Breast epithelium (tissue), 4 donors: ENCODE measurements at regions not wholly inside any gene's neighbourhood (a gene's known extent, or its start where the extent isn't known, plus 50 kb on each side); places are given as distances from the start of the nearest gene placed in this dataset.

Source experiments
- DNase-seq, 2 donors: peaks; one replicate each; pipeline ENCODE4 v3.0.0-alpha.2; 2019; ENCODE audit warnings: low spot score in 2 of 2
- H3K27ac ChIP-seq, 2 donors: fragments of 200-600 bp; sonication (generic) in 1 of 2; one replicate each; pipeline ENCODE4 v1.5.1; 2016 to 2019; ENCODE audit warnings: mild to moderate bottlenecking in 1 of 2
- H3K27me3 ChIP-seq, 2 donors: fragments of 200-600 bp; sonication (generic) in 1 of 2; one replicate each; pipeline versions ENCODE4 v1.5.1 to v1.6.0; 2017 to 2019; ENCODE audit warnings: control low read depth in 1 of 2, mild to moderate bottlenecking in 1 of 2
- H3K36me3 ChIP-seq: fragments of 200-600 bp; one replicate; pipeline ENCODE4 v1.5.1; 2019
- H3K4me1 ChIP-seq, 2 donors: fragments of 200-600 bp; sonication (generic); one replicate each; pipeline ENCODE4 v1.5.1; 2016 to 2019; ENCODE audit warnings: control low read depth in 1 of 2
- H3K4me3 ChIP-seq, 3 donors: fragments of 200-600 bp; sonication (generic); 1 replicate in 2 of 3; 2 replicates in 1 of 3; pipeline ENCODE4 v1.5.1; 2016 to 2019; ENCODE audit warnings: mild to moderate bottlenecking in 3 of 3, moderate library complexity in 2 of 3
- H3K9me3 ChIP-seq, 2 donors: fragments of 200-600 bp; sonication (generic) in 1 of 2; one replicate each; pipeline ENCODE4 v1.5.1; 2016 to 2019; ENCODE audit warnings: control low read depth in 1 of 2
- CTCF ChIP-seq, 3 donors: fragments of 450-650 bp; IDR thresholded peaks; one replicate each; pipeline ENCODE4 v1.5.1; 2016 to 2017; ENCODE audit warnings: antibody characterized with exemption in 3 of 3, mild to moderate bottlenecking in 3 of 3, moderate library complexity in 3 of 3
- POLR2A ChIP-seq: fragments of 450-650 bp; IDR thresholded peaks from one replicate; pipeline ENCODE4 v1.6.1; 2016; ENCODE audit warnings: antibody characterized with exemption, mild to moderate bottlenecking, moderate library complexity
- POLR2AphosphoS5 ChIP-seq, 3 donors: sonication (generic); formaldehyde crosslinking; IDR thresholded peaks; one replicate each; pipeline ENCODE4 v1.6.1; 2017; ENCODE audit warnings: antibody characterized with exemption in 3 of 3
- intact Hi-C: fragments of 100-400 bp; cut with DNase I; formaldehyde crosslinking; loops from one replicate; pipeline ENCODE4 v1.15.1; 2023; ENCODE audit warnings: low total_unique reads

- no peak for DNase-seq
- H3K4me1 ChIP-seq = no peaks in the 10 kb centered on the region
- intact Hi-C loops = no loop called here
- H3K27me3 ChIP-seq = no peaks in the 10 kb centered on the region
- no peaks in the 10 kb centered on the region for H3K36me3 ChIP-seq
- no peak overlapping the region for H3K27ac ChIP-seq
- no peaks in the 10 kb centered on the region for H3K9me3 ChIP-seq
- no peak overlapping the region for H3K4me3 ChIP-seq
- TF ChIP-seq POLR2A (no peak), POLR2AphosphoS5 (IDR thresholded peaks at IDR 0.05) (no peak), CTCF (IDR thresholded peaks at IDR 0.05) (no peak)
Observed at GRCh38 chr11:70935006-70935768, 317.2 kb downstream of the SHANK2 start.

GRCh38 chr11:70942593-70942992 lies 309.8 kb downstream of the SHANK2 start:
- H3K9me3 ChIP-seq = peaks cover 21 to 30% of the 10 kb centered on the region in 2 donors

GRCh38 chr11:70944141-70944540 lies 308.2 kb downstream of the SHANK2 start:
- DNase-seq = no peak
- intact Hi-C loops = no loop called here
- TF ChIP-seq POLR2AphosphoS5 (IDR thresholded peaks at IDR 0.05) (no peak), POLR2A (no peak), CTCF (IDR thresholded peaks at IDR 0.05) (no peak)

More at GRCh38 chr11:70942593-70942992, 309.8 kb downstream of the SHANK2 start:
- Histone ChIP-seq H3K27ac (no peak overlapping the region), H3K4me3 (no peak overlapping the region), H3K27me3 (no peaks in the 10 kb centered on the region), H3K4me1 (no peaks in the 10 kb centered on the region), H3K36me3 (no peaks in the 10 kb centered on the region)
- intact Hi-C loops = no loop called here
- no peak for DNase-seq
- TF ChIP-seq CTCF (IDR thresholded peaks at IDR 0.05) (no peak), POLR2AphosphoS5 (IDR thresholded peaks at IDR 0.05) (no peak), POLR2A (no peak)

GRCh38 chr11:70944636-70945035 lies 307.7 kb downstream of the SHANK2 start:
- intact Hi-C loops = no loop called here
- Histone ChIP-seq H3K4me3 (no peak overlapping the region), H3K27me3 (no peaks in the 10 kb centered on the region), H3K9me3 (peaks cover 21 to 30% of the 10 kb centered on the region in 2 donors), H3K36me3 (no peaks in the 10 kb centered on the region), H3K27ac (no peak overlapping the region), H3K4me1 (no peaks in the 10 kb centered on the region)
- no peak for TF ChIP-seq POLR2A
- no peak for TF ChIP-seq CTCF (IDR thresholded peaks at IDR 0.05)
- TF ChIP-seq POLR2AphosphoS5 (IDR thresholded peaks at IDR 0.05) = no peak
- no peak for DNase-seq

More at GRCh38 chr11:70944141-70944540, 308.2 kb downstream of the SHANK2 start:
- no peaks in the 10 kb centered on the region for H3K4me1 ChIP-seq
- peaks cover 21 to 30% of the 10 kb centered on the region in 2 donors for H3K9me3 ChIP-seq
- no peak overlapping the region for H3K4me3 ChIP-seq
- no peaks in the 10 kb centered on the region for H3K36me3 ChIP-seq
- no peak overlapping the region for H3K27ac ChIP-seq
- no peaks in the 10 kb centered on the region for H3K27me3 ChIP-seq

- Histone ChIP-seq H3K4me3 (no peak overlapping the region), H3K36me3 (no peaks in the 10 kb centered on the region), H3K4me1 (no peaks in the 10 kb centered on the region), H3K27me3 (no peaks in the 10 kb centered on the region), H3K9me3 (peaks cover 4 to 5% of the 10 kb centered on the region in 2 donors), H3K27ac (no peak overlapping the region)
- no peak for TF ChIP-seq CTCF (IDR thresholded peaks at IDR 0.05)
- TF ChIP-seq POLR2A = no peak
- no peak for TF ChIP-seq POLR2AphosphoS5 (IDR thresholded peaks at IDR 0.05)
- intact Hi-C loops = no loop called here
- no peak for DNase-seq
Observed at GRCh38 chr11:70948398-70948797, 304.0 kb downstream of the SHANK2 start.
